SK-N-SH (cell line): ENCODE measurements at regions not wholly inside any gene's neighbourhood (a gene's known extent, or its start where the extent isn't known, plus 50 kb on each side); places are given as distances from the start of the nearest gene placed in this dataset.

Source experiments
- CTCF ChIA-PET: fragments of 300-600, 350-600 bp; formaldehyde crosslinking; extraction: SDS; loops from one replicate; lab custom pipeline; 2021; lab: Yijun Ruan, JAX
- POLR2A ChIA-PET: fragments of 350-600 bp; sonication (Branson Sonifier 250); formaldehyde crosslinking; extraction: SDS; loops from one replicate; lab custom pipeline; 2020; ENCODE audit warnings: antibody characterized with exemption, inconsistent platforms; lab: Yijun Ruan, JAX
- DNase-seq: peaks from one replicate; pipeline ENCODE4 v3.0.0; 2012
- H2AFZ ChIP-seq: fragments of 200-600 bp; sonication (generic); 2 replicates; pipeline ENCODE4 v1.8.1; 2016; ENCODE audit warnings: antibody characterized with exemption, mild to moderate bottlenecking, low read depth
- H3F3A ChIP-seq: fragments of 200-600 bp; sonication (generic); replicated peaks from 2 replicates; pipeline ENCODE3; 2016; ENCODE audit warnings: antibody characterized with exemption, mild to moderate bottlenecking; ENCODE audit not compliant: insufficient read depth
- H3K27ac ChIP-seq, 2 experiments: fragments of 200-500 bp in 1 of 2; fragments of 200-600 bp in 1 of 2; sonication (Bioruptor generic) in 1 of 2; sonication (generic), shearing (Covaris generic) in 1 of 2; 2 replicates each; pipeline versions ENCODE4 v1.5.1 to v1.6.1; 2014 to 2016; ENCODE audit warnings: low read depth in 2 of 2, inconsistent platforms in 1 of 2, low read length in 1 of 2, mild to moderate bottlenecking in 1 of 2, mixed read lengths in 1 of 2
- H3K27me3 ChIP-seq: fragments of 200-600 bp; sonication (generic), shearing (Covaris generic); 2 replicates; pipeline ENCODE4 v1.6.1; 2016; ENCODE audit warnings: mixed run types; ENCODE audit not compliant: insufficient read depth
- H3K36me3 ChIP-seq, 2 experiments: fragments of 200-500 bp in 1 of 2; fragments of 200-600 bp in 1 of 2; sonication (Bioruptor generic) in 1 of 2; sonication (generic) in 1 of 2; replicated peaks in 1 of 2; 2 replicates each; pipeline versions ENCODE3 to v1.5.1; 2014 to 2016; ENCODE audit warnings: low read length in 1 of 2, mild to moderate bottlenecking in 1 of 2; ENCODE audit not compliant: insufficient read depth in 2 of 2, control insufficient read depth in 1 of 2
- H3K4me1 ChIP-seq, 2 experiments: fragments of 200-500 bp in 1 of 2; fragments of 200-600 bp in 1 of 2; sonication (Bioruptor generic) in 1 of 2; sonication (generic), shearing (Covaris generic) in 1 of 2; 2 replicates each; pipeline versions ENCODE4 v1.5.1 to v1.6.1; 2014 to 2016; ENCODE audit warnings: low read depth in 1 of 2, low read length in 1 of 2, mixed run types in 1 of 2; ENCODE audit not compliant: insufficient read depth in 2 of 2, control insufficient read depth in 1 of 2
- H3K4me2 ChIP-seq: fragments of 200-600 bp; sonication (generic), shearing (Covaris generic); 2 replicates; pipeline ENCODE4 v1.6.1; 2017; ENCODE audit warnings: mixed run types
- H3K4me3 ChIP-seq, 2 experiments: fragments of 200-500 bp in 1 of 2; fragments of 200-600 bp in 1 of 2; sonication (Bioruptor generic) in 1 of 2; sonication (generic), shearing (Covaris generic) in 1 of 2; 2 replicates each; pipeline versions ENCODE4 v1.5.1 to v1.8.1; 2014 to 2016; ENCODE audit warnings: low read depth in 2 of 2, inconsistent platforms in 1 of 2, low read length in 1 of 2, mild to moderate bottlenecking in 1 of 2, mixed read lengths in 1 of 2, moderate library complexity in 1 of 2
- H3K79me2 ChIP-seq: fragments of 200-600 bp; sonication (generic); 2 replicates; pipeline ENCODE4 v1.8.1; 2017; ENCODE audit warnings: mild to moderate bottlenecking; ENCODE audit not compliant: insufficient read depth
- H3K9ac ChIP-seq: fragments of 200-600 bp; sonication (generic); 2 replicates; pipeline ENCODE4 v1.6.1; 2017; ENCODE audit warnings: mixed run types
- H3K9me2 ChIP-seq: fragments of 200-600 bp; sonication (generic); 2 replicates; pipeline ENCODE4 v1.6.1; 2017; ENCODE audit warnings: mixed run types
- H3K9me3 ChIP-seq: fragments of 200-600 bp; sonication (generic); 2 replicates; pipeline ENCODE4 v1.6.1; 2017; ENCODE audit warnings: mixed run types, mild to moderate bottlenecking, moderate library complexity
- H4K20me1 ChIP-seq: fragments of 200-600 bp; sonication (generic); 2 replicates; pipeline ENCODE4 v1.6.1; 2017; ENCODE audit warnings: mild to moderate bottlenecking, mixed run types; ENCODE audit not compliant: insufficient read depth
- CHD2 ChIP-seq: fragments of 150-350 bp; IDR thresholded peaks from 2 replicates; pipeline ENCODE4 v1.6.1; 2018; ENCODE audit warnings: low read length; ENCODE audit not compliant: partially characterized antibody
- ELF1 ChIP-seq: IDR thresholded peaks from 2 replicates; pipeline ENCODE4 v1.4.0; 2012
- EP300 ChIP-seq, 2 experiments: IDR thresholded peaks; 2 replicates each; pipeline versions ENCODE4 v1.4.0 to v1.6.1; 2012; ENCODE audit warnings: borderline replicate concordance in 1 of 2, low read depth in 1 of 2, low read length in 1 of 2
- EZH2phosphoT487 ChIP-seq: fragments of 200-600 bp; sonication (generic); IDR thresholded peaks from 2 replicates; pipeline ENCODE4 v1.6.1; 2017; ENCODE audit warnings: low read depth, mixed run types, mild to moderate bottlenecking, antibody characterized with exemption, moderate library complexity, borderline replicate concordance
- FOXJ3 ChIP-seq: sonication (generic); formaldehyde crosslinking; IDR thresholded peaks from 2 replicates; pipeline ENCODE4 v1.5.1; 2020; ENCODE audit warnings: mild to moderate bottlenecking, missing genetic modification reagents
- JUND ChIP-seq: IDR thresholded peaks from 2 replicates; pipeline ENCODE4 v1.4.0; 2012
- MXI1 ChIP-seq: IDR thresholded peaks from 2 replicates; pipeline ENCODE4 v1.6.1; 2012; ENCODE audit warnings: mild to moderate bottlenecking, low read depth, low read length, improper control_type of control experiment
- NFIC ChIP-seq: IDR thresholded peaks from 2 replicates; pipeline ENCODE4 v1.4.0; 2012; ENCODE audit warnings: borderline replicate concordance
- POLR2AphosphoS5 ChIP-seq: IDR thresholded peaks from 2 replicates; pipeline ENCODE4 v1.6.1; 2012; ENCODE audit warnings: low read depth, low read length
- RCOR1 ChIP-seq: fragments of 150-350 bp; IDR thresholded peaks from 2 replicates; pipeline ENCODE4 v1.6.1; 2017; ENCODE audit warnings: antibody characterized with exemption, low read length
- RXRA ChIP-seq: IDR thresholded peaks from 2 replicates; pipeline ENCODE4 v1.4.0; 2012; ENCODE audit warnings: low read depth, mild to moderate bottlenecking, borderline replicate concordance
- SMC3 ChIP-seq: IDR thresholded peaks from 2 replicates; pipeline ENCODE4 v1.6.1; 2012; ENCODE audit warnings: low read depth, low read length, improper control_type of control experiment
- TCF12 ChIP-seq: IDR thresholded peaks from 2 replicates; pipeline ENCODE4 v1.4.0; 2012
- TEAD4 ChIP-seq: IDR thresholded peaks from 2 replicates; pipeline ENCODE4 v1.4.0; 2012; ENCODE audit warnings: mild to moderate bottlenecking, borderline replicate concordance; ENCODE audit not compliant: insufficient read depth
- WGBS: methylation state at CpG from one replicate; pipeline ENCODE4 v1.1.6; 2017; ENCODE audit warnings: low lambda C conversion rate; 5-methylcytosine and 5-hydroxymethylcytosine counted together
- TF ChIP-seq, protein P1 (sequence below): IDR thresholded peaks from 2 replicates; pipeline ENCODE4 v1.4.0; 2012; ENCODE audit warnings: low read depth, borderline replicate concordance
- TF ChIP-seq, protein P2 (sequence below): fragments of 150-350 bp; IDR thresholded peaks from 2 replicates; pipeline ENCODE4 v1.6.1; 2016; ENCODE audit warnings: mild to moderate bottlenecking, low read depth, low read length
- TF ChIP-seq, protein P3 (sequence below): IDR thresholded peaks from 2 replicates; pipeline ENCODE4 v1.4.0; 2012; ENCODE audit warnings: low read depth, borderline replicate concordance
- TF ChIP-seq, protein P4 (sequence below): IDR thresholded peaks from 2 replicates; pipeline ENCODE4 v1.6.1; 2012; ENCODE audit warnings: mild to moderate bottlenecking, low read depth, low read length, moderate library complexity
- TF ChIP-seq, protein P5 (sequence below): IDR thresholded peaks from 2 replicates; pipeline ENCODE4; 2012
- TF ChIP-seq, protein P6 (sequence below): IDR thresholded peaks from 2 replicates; pipeline ENCODE4 v1.4.0; 2012; ENCODE audit warnings: low read depth

DNA sequence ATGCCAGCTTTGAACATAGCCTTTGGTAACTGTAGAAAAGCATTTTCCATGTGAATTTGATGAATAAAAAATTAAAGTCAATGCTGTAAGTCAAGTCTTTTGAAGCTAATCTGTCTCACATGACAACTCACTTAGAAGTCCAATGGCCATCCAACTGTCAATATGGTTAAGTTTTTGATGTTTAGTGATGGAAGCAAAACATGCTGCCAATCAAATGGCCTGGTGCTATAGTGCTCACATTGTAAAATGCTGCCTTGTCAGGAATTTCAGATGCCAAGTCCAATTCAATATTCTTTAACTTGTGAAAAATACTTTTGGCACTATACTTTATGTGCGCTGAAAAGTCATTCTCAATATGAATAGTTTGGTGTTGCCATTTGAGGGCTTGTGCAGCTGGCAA, 1361.8 kb upstream of the ALCAM start:
- no peak overlapping the region for H3K27ac ChIP-seq
- 90% methylated on average over 1 of the region's 1 CpG for WGBS
- H3K9ac ChIP-seq: no peak overlapping the region
- H2AFZ ChIP-seq: no peak overlapping the region
- ChIA-PET CTCF (interaction anchor here (0.7 kb wide), 1 partner anchor 272 kb away, joined by 3 read pairs; no protein-coding TSS in a partner anchor), POLR2A (no interaction called here)
- DNase-seq: no peak
- H3K9me3 ChIP-seq: no peaks in the 10 kb centered on the region
- no peak overlapping the region for H3K4me2 ChIP-seq
- no peaks in the 10 kb centered on the region for H3K36me3 ChIP-seq
- no peak overlapping the region for H3K4me3 ChIP-seq
- no peaks in the 10 kb centered on the region for H4K20me1 ChIP-seq
- no peaks in the 10 kb centered on the region for H3K4me1 ChIP-seq
- no peaks in the 10 kb centered on the region; the same call in 1 of the 2 replicates for H3K79me2 ChIP-seq
- H3F3A ChIP-seq: no peaks in the 10 kb centered on the region
- no peaks in the 10 kb centered on the region for H3K27me3 ChIP-seq
- H3K9me2 ChIP-seq: no peaks in the 10 kb centered on the region; the same call in 1 of the 2 replicates
- no peak for TF ChIP-seq EZH2phosphoT487
- no peak for TF ChIP-seq TEAD4
- TF ChIP-seq RXRA: no peak
- TF ChIP-seq EP300 (IDR thresholded peaks at IDR 0.05; ENCODE audit: borderline replicate concordance in 1 of 2, low read depth in 1 of 2, low read length in 1 of 2): no peak
- TF ChIP-seq, protein P1, sequence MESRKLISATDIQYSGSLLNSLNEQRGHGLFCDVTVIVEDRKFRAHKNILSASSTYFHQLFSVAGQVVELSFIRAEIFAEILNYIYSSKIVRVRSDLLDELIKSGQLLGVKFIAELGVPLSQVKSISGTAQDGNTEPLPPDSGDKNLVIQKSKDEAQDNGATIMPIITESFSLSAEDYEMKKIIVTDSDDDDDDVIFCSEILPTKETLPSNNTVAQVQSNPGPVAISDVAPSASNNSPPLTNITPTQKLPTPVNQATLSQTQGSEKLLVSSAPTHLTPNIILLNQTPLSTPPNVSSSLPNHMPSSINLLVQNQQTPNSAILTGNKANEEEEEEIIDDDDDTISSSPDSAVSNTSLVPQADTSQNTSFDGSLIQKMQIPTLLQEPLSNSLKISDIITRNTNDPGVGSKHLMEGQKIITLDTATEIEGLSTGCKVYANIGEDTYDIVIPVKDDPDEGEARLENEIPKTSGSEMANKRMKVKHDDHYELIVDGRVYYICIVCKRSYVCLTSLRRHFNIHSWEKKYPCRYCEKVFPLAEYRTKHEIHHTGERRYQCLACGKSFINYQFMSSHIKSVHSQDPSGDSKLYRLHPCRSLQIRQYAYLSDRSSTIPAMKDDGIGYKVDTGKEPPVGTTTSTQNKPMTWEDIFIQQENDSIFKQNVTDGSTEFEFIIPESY: no peak
- TF ChIP-seq SMC3: no peak
- TF ChIP-seq POLR2AphosphoS5: no peak
- TF ChIP-seq, protein P2, sequence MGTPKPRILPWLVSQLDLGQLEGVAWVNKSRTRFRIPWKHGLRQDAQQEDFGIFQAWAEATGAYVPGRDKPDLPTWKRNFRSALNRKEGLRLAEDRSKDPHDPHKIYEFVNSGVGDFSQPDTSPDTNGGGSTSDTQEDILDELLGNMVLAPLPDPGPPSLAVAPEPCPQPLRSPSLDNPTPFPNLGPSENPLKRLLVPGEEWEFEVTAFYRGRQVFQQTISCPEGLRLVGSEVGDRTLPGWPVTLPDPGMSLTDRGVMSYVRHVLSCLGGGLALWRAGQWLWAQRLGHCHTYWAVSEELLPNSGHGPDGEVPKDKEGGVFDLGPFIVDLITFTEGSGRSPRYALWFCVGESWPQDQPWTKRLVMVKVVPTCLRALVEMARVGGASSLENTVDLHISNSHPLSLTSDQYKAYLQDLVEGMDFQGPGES: no peak
- TF ChIP-seq, protein P3, sequence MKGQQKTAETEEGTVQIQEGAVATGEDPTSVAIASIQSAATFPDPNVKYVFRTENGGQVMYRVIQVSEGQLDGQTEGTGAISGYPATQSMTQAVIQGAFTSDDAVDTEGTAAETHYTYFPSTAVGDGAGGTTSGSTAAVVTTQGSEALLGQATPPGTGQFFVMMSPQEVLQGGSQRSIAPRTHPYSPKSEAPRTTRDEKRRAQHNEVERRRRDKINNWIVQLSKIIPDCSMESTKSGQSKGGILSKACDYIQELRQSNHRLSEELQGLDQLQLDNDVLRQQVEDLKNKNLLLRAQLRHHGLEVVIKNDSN: no peak
- TF ChIP-seq MXI1: no peak
- TF ChIP-seq NFIC: no peak
- no peak for TF ChIP-seq TCF12
- TF ChIP-seq, protein P4, sequence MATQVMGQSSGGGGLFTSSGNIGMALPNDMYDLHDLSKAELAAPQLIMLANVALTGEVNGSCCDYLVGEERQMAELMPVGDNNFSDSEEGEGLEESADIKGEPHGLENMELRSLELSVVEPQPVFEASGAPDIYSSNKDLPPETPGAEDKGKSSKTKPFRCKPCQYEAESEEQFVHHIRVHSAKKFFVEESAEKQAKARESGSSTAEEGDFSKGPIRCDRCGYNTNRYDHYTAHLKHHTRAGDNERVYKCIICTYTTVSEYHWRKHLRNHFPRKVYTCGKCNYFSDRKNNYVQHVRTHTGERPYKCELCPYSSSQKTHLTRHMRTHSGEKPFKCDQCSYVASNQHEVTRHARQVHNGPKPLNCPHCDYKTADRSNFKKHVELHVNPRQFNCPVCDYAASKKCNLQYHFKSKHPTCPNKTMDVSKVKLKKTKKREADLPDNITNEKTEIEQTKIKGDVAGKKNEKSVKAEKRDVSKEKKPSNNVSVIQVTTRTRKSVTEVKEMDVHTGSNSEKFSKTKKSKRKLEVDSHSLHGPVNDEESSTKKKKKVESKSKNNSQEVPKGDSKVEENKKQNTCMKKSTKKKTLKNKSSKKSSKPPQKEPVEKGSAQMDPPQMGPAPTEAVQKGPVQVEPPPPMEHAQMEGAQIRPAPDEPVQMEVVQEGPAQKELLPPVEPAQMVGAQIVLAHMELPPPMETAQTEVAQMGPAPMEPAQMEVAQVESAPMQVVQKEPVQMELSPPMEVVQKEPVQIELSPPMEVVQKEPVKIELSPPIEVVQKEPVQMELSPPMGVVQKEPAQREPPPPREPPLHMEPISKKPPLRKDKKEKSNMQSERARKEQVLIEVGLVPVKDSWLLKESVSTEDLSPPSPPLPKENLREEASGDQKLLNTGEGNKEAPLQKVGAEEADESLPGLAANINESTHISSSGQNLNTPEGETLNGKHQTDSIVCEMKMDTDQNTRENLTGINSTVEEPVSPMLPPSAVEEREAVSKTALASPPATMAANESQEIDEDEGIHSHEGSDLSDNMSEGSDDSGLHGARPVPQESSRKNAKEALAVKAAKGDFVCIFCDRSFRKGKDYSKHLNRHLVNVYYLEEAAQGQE: no peak
- no peak for TF ChIP-seq CHD2
- TF ChIP-seq ELF1: no peak
- TF ChIP-seq FOXJ3: no peak
- TF ChIP-seq JUND: no peak
- TF ChIP-seq RCOR1: no peak
- TF ChIP-seq, protein P5, sequence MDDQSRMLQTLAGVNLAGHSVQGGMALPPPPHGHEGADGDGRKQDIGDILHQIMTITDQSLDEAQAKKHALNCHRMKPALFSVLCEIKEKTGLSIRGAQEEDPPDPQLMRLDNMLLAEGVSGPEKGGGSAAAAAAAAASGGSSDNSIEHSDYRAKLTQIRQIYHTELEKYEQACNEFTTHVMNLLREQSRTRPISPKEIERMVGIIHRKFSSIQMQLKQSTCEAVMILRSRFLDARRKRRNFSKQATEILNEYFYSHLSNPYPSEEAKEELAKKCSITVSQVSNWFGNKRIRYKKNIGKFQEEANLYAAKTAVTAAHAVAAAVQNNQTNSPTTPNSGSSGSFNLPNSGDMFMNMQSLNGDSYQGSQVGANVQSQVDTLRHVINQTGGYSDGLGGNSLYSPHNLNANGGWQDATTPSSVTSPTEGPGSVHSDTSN: no peak
- TF ChIP-seq, protein P6, sequence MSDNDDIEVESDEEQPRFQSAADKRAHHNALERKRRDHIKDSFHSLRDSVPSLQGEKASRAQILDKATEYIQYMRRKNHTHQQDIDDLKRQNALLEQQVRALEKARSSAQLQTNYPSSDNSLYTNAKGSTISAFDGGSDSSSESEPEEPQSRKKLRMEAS: no peak
- TF ChIP-seq, all 33 proteins: peak for 0
